HepG2 (cell line): ENCODE measurements at regions not wholly inside any gene's neighbourhood (a gene's known extent, or its start where the extent isn't known, plus 50 kb on each side); places are given as distances from the start of the nearest gene placed in this dataset.

Source experiments
- E2F5 ChIP-seq: sonication (generic); formaldehyde crosslinking; conservative IDR thresholded peaks from 2 replicates; pipeline ENCODE4 v1.4.0; 2020; ENCODE audit warnings: missing genetic modification reagents
- HDAC6 ChIP-seq: fragments of 200-600 bp; sonication (generic); IDR thresholded peaks from 2 replicates; pipeline ENCODE4 v1.7.0; 2017; ENCODE audit warnings: mild to moderate bottlenecking, antibody characterized with exemption, low read length, low read depth
- SP2 ChIP-seq: sonication (generic); formaldehyde crosslinking; IDR thresholded peaks from 2 replicates; pipeline ENCODE4 v1.5.1; 2020; ENCODE audit warnings: mild to moderate bottlenecking, missing genetic modification reagents
- THAP7 ChIP-seq: sonication (generic); formaldehyde crosslinking; IDR thresholded peaks from 2 replicates; pipeline ENCODE4 v1.8.1; 2023; ENCODE audit warnings: mild to moderate bottlenecking, missing genetic modification reagents
- THAP8 ChIP-seq: sonication (generic); formaldehyde crosslinking; IDR thresholded peaks from 2 replicates; pipeline ENCODE4 v1.5.1; 2020; ENCODE audit warnings: missing genetic modification reagents, mild to moderate bottlenecking, borderline replicate concordance
- ZFX ChIP-seq: sonication (generic); formaldehyde crosslinking; IDR thresholded peaks from 2 replicates; pipeline ENCODE4 v1.4.0; 2020; ENCODE audit warnings: mild to moderate bottlenecking, low read depth, missing genetic modification reagents, moderate library complexity
- ZNF230 ChIP-seq: sonication (generic); formaldehyde crosslinking; IDR thresholded peaks from 2 replicates; pipeline ENCODE4 v1.4.0; 2020; ENCODE audit warnings: mild to moderate bottlenecking, missing genetic modification reagents
- ZNF430 ChIP-seq: sonication (generic); formaldehyde crosslinking; IDR thresholded peaks from 2 replicates; pipeline ENCODE4 v1.9.0; 2021; ENCODE audit warnings: mild to moderate bottlenecking, missing genetic modification reagents
- ZNF496 ChIP-seq: sonication (generic); formaldehyde crosslinking; IDR thresholded peaks from 2 replicates; pipeline ENCODE4 v1.8.1; 2023; ENCODE audit warnings: mild to moderate bottlenecking, moderate library complexity, missing genetic modification reagents; ENCODE audit not compliant: insufficient replicate concordance
- TF ChIP-seq, protein P1 (sequence below): sonication (generic); formaldehyde crosslinking; IDR thresholded peaks from 2 replicates; pipeline ENCODE4 v1.4.0; 2020; ENCODE audit warnings: mild to moderate bottlenecking, missing genetic modification reagents
- TF ChIP-seq, protein P2 (sequence below): sonication (generic); formaldehyde crosslinking; IDR thresholded peaks from 2 replicates; pipeline ENCODE4 v1.4.0; 2020; ENCODE audit warnings: missing genetic modification reagents

- TF ChIP-seq ZFX (CRISPR knock-in tag) (no peak), ZNF230 (CRISPR knock-in tag) (no peak), THAP8 (CRISPR knock-in tag) (no peak), SP2 (CRISPR knock-in tag) (no peak), E2F5 (no peak), THAP7 (CRISPR knock-in tag) (no peak), ZNF430 (CRISPR knock-in tag) (no peak), HDAC6 (no peak), ZNF496 (CRISPR knock-in tag) (no peak)
- TF ChIP-seq, protein P1, sequence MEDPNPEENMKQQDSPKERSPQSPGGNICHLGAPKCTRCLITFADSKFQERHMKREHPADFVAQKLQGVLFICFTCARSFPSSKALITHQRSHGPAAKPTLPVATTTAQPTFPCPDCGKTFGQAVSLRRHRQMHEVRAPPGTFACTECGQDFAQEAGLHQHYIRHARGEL (CRISPR knock-in tag) = no peak
- TF ChIP-seq, protein P2, sequence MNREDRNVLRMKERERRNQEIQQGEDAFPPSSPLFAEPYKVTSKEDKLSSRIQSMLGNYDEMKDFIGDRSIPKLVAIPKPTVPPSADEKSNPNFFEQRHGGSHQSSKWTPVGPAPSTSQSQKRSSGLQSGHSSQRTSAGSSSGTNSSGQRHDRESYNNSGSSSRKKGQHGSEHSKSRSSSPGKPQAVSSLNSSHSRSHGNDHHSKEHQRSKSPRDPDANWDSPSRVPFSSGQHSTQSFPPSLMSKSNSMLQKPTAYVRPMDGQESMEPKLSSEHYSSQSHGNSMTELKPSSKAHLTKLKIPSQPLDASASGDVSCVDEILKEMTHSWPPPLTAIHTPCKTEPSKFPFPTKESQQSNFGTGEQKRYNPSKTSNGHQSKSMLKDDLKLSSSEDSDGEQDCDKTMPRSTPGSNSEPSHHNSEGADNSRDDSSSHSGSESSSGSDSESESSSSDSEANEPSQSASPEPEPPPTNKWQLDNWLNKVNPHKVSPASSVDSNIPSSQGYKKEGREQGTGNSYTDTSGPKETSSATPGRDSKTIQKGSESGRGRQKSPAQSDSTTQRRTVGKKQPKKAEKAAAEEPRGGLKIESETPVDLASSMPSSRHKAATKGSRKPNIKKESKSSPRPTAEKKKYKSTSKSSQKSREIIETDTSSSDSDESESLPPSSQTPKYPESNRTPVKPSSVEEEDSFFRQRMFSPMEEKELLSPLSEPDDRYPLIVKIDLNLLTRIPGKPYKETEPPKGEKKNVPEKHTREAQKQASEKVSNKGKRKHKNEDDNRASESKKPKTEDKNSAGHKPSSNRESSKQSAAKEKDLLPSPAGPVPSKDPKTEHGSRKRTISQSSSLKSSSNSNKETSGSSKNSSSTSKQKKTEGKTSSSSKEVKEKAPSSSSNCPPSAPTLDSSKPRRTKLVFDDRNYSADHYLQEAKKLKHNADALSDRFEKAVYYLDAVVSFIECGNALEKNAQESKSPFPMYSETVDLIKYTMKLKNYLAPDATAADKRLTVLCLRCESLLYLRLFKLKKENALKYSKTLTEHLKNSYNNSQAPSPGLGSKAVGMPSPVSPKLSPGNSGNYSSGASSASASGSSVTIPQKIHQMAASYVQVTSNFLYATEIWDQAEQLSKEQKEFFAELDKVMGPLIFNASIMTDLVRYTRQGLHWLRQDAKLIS (CRISPR knock-in tag) = no peak
Observed at GRCh38 chr19:30228113-30228834, 143.9 kb upstream of the ZNF536 start.
